ENCODE measurements at regions not wholly inside any gene's neighbourhood (a gene's known extent, or its start where the extent isn't known, plus 50 kb on each side); places are given as distances from the start of the nearest gene placed in this dataset.

DNA sequence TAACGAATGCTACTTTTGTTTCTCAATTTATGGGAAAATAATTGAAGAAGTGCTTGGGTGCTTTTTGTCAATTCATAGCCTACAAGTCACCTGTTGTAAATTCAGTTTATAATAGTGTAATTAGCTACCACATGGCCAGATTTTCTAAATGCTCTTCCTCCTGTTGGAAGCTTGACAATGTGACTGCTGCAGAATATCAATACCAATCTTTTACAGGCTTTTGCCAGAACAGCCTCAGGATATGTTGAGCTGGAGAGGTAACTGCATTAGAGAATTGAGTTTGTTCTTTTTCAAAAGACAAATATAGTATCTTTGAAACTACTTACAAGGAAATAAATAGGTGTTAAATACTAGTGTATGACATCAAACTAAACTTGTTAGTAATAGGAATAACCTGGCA, 277.8 kb downstream of the POU4F1 start:
- no peak for DNase-seq

DNA sequence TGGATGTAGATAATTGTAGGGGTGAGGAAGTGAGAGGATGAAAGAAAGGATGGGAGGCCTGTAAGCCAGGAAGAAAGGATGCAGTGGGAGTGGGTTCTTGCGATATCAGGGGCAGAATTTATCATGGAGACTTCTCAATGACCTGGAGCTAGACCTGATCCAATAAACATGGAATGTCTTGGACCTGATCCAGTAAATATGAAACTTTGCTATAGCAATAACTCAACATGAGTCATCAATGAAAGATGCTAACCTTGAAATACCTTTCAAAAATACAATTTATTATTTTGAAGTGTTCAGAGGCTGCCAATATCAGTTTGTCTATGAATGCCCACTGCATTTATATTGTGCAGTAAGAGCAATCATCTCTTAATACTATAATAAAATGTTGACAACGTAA, 279.5 kb downstream of the POU4F1 start:
- no peak for DNase-seq

DNA sequence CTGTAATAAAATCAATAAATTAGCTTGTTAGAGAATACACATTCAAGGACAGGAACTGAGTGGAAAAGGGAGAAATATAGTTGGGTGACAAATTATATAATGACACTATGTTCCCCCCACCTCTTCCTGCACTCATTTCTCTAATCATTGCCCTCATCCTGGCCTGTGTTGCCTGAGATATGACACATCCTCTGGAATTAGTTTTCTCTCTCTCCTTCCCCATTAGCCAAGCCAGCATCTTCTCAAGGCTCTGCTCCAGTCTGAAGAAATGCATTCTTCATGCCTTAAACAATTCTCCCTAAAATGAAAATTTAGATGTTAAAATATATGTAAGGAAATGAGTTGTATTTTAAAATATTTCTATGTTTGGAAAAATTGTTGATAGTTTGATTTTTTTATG, 280.3 kb downstream of the POU4F1 start:
- no peak for DNase-seq

DNA sequence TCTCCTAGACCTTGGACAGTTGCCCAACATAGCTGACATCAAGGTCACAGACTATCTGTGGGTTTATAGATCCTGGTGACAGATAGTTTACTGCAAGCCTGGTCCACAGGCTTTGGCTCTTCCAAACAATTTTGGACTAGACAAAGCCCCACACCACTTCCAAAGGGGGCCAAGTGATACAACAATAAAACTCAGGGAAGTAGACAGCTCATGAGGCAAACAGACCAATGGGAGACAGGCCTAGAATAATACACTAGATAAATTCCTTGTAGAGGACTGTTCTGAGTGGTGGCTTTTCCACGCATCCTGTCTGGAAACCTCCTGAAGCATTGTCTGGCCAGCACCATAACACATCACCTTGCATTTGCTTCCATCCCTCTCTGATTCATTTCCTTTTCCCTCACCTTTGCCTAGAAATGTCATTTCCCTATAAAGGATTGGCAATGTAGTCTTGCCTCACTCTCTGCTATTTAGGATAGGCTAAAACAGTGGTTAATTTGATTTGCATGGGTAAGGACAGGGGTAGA, 284.2 kb downstream of the POU4F1 start:
- no peak for DNase-seq

DNA sequence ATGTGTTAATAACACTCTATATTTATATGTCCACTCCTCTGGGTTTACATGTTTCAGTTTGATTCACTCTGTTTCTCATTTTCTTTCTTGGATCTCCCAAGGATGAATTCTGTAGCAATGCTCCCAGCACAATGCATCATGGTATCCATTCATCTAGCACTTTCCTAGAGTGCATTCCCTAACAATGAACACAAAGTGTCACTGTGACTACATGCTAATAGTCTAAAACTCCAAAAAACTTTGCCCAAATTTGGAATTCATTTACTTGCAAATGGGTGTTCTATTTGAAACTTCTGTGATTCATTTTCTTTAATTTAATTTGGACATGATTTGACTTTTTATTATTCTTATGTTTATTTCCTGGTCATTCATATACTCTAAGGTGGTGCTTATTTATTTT, 286.3 kb downstream of the POU4F1 start:
- DNase-seq: no peak

DNA sequence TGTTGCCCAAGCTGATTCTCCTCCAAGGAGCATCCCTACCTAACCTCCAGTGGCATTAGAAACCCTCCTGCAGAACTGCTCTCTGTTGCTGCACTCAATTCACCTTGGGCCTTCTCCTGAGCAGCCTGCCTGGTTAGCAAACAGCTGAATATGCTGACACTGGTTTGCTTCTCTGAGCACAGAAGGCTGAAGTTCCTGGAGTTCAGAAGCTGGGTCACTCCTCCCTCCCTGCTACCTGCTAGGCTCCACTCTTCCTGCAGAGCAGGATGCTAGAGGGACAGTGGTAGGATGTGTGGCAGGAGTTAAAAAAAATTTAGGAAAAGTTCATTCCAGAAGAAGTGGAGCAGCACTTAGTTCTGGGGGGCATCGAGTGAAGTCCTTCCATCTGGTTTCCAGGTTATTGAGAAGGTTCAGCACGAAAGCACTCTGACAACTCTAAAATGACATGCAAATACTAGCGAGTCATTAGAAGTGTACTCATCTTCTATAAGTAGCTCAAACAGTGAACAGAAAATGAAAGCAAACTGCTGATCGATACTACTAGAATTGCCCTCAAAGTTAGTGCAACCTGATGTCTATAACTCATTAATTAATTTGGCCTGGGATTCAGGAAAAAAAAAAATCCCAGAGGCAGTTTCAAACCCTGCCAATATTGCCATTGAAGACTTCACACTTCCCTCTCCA, 293.7 kb downstream of the POU4F1 start:
- no peak for DNase-seq

DNA sequence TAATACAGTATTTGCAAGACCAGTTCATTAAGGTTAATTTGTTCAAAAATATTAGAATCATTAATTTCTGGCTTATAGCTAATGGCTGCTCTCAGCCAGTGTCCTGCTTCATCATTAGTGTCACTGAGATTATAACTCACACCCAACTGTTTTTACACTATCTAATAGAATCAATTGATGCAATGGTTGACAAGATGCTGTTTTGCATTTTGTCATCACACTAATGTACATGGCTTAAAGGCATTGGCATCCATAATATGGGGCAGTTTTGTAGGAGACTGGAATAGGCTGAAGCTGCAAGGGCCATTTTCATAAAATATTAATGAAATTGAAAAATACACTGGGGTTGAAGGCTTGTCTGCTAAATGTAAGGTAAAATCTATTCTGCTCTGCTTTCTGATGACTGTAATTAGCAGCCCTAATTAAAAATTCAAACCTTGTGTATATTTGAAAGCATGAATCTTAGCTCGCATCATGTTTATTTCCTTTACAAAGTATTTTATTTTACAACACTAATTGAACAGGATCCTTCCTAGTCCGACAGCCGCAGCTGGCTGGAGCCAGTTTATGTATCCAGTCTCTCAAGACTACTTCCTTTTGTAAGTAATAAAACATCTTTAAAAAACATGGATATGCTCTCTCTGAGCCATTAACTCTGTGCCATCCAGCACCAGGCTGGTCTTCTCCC, 296.7 kb downstream of the POU4F1 start:
- no peak for DNase-seq

DNA sequence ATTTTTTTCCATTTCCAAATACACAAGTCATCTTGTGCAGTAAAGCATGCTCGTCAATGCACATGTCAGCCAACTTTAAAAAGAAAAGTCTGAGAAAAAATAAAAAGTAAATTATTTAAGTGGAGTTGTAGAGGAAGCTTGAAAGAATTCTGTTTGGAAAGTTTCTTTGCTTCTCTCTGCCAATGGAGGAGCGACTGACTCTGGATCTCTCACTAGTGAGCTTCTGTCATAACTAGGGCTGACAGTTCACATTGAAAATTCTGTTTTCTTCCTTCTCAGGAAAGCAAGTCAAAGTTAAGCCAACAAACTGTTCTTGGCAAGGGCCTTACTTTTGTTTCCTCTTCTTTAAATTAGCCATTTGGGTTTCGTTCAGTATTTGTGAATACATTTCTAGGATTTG, 298.2 kb downstream of the POU4F1 start:
- no peak for DNase-seq

DNA sequence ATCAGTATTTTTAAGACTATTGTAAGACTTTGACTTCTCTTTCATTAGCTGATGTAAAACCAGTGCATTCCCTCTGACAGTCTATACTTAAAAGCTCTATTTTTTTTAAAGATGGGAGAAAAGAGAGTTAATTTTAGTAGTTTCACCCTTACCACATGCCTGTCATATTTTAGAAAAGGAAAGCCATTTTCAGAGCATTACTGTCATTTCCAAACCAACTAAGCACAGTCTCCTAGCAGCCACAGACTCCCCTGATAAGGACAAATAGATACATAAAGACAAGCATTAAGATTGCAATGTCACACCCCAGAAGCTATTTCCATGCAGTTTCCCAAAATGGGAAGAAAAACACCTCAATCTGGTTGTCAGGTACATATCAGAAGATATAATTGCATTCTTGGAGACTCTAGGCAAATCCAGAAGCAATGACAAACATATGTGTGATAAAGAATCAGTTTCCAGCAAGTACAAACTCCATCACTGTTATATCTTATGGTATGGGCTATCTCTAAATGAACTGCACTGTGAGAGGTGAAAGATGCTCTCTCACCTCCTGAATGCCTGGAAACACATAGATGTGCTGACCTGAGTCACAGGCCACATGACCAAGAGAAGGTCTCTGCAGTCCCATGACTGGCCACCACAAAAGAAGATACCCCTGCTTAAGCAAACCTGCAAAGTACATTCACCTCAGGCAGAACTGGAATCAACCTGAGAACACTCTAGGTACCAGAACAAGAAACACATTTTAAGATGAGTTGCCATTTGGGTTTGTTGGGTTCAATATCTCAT, 303.3 kb downstream of the POU4F1 start:
- DNase-seq: no peak

DNA sequence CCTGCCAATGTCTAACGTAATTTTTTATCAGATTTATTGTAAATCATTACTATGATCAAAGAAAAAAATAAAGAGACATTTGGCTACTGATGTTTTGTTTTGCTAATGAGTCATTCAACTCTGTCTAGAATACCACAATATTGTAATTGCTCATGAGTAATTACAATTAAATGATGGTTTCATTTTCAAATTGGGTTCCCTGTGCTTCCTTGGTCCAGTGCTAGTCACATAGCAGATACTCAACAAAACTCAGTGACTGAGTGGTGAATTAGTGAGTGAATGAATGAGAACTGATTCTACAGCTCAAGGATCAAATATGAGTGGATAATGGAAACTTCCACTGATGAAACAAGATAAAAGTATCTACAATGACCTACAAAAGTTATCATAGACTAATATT, 304.7 kb downstream of the POU4F1 start:
- DNase-seq: no peak

DNA sequence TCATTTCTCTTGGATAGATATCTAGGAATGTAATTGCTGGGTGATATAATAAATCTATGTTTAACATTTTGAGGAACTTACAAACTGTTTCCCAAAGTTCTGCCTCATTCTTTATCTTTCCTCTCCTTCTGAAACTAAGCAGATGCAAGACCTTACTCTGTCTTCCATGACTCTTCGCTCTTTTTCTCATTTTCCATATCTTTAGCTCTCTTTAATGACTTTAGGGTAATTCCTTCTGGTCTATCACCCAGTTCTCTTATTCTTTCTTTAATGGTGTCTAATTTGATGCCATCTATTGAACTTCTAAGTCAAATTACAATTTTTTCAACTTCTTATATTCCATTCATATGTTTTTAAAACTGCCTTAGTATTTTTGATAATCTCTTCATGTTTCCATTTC, 316.6 kb downstream of the POU4F1 start:
- no peak for DNase-seq

DNA sequence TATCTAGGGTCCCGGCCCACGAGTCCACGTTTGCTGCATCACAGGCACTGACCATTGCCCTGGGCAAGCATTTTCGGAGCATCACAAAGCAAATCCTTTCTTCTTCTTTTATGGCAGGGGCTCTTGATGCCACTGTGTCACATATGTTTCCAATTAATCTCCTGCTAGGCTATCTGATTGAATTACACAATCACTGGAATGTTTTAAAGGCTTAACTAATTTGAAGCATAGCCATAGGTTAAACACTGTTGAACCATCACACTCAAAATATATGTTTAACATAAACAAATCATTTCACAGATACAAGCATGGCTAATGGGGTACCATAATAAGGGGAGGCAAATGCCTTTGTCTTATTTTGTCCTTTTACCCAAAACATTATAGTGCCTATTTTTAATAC, 338.3 kb downstream of the POU4F1 start:
- DNase-seq: no peak

DNA sequence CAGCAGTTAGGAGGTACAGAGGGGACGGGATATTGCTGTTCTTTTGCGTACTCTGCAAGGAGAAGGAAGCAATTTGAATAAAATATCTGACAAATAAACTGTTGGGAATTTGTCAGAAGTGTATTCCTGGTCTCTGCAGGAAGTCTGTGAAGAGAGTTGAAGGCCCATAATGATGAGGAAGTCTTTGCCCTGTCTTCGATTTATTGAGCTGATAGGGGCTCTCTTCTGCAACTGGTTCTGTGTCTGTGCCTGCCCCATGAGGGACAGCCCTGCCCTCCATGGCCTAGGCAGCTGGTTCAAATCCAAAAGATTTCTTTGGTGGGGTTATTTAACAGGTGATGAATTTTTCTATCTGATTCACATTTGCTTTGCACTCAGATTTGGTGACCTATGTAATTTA, 339.7 kb upstream of the EDNRB start:
- no peak for DNase-seq

DNA sequence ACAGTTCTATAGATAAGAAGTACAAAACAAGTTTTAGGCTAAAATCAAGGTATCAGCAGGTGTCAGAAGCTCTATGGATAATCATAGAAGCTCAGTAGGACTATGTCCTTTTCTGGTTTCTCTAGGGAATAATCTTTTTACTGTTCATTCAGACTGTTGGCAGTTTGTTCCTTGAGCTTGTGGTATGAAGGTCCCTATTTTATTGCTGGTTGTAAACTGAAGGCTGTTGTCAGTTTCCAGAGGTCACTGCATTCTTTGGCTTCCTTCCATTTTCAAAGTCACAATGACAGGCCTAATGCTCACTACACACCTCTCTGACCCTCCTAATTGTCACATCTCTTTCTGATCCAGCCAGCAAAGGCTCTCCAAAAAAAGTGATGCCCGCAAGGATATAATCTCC, 337.9 kb upstream of the EDNRB start:
- no peak for DNase-seq

DNA sequence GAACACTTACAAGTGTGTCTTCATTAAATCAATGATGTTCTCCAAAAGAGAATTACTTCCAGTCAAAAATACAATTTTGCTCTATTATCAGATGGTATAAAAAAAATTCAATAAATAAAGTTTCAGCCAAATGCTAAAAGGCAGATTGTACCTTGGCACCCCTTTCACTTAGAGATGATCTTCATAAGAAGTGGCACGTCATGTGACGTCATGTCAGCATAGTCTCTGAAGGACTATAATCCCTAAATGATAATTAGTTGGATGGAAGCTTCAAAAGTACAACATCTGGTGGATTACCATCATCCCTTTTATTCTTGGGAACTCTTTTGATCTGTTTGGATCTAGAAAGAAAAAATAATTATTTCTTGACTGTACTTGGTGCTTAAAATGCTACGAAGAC, 335.5 kb upstream of the EDNRB start:
- DNase-seq: no peak

DNA sequence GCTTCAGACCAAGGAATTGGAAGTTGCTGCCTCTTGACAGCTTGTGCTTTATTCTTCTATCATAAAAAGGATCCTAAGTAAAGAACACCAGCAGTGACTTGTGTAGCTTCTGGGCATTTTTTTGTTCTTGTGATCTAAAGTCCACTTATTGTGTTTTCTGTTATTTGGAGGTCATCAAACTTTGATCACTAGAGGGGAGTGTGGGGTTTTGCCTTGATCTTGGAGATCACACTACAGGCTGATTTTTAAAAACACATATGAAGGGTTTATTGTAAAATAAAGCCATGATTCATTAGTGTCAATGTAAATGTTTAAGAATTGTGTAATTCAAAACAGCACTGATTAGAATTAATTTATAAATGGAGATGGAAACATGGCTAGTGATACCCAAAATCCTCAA, 328.7 kb upstream of the EDNRB start:
- DNase-seq: no peak

DNA sequence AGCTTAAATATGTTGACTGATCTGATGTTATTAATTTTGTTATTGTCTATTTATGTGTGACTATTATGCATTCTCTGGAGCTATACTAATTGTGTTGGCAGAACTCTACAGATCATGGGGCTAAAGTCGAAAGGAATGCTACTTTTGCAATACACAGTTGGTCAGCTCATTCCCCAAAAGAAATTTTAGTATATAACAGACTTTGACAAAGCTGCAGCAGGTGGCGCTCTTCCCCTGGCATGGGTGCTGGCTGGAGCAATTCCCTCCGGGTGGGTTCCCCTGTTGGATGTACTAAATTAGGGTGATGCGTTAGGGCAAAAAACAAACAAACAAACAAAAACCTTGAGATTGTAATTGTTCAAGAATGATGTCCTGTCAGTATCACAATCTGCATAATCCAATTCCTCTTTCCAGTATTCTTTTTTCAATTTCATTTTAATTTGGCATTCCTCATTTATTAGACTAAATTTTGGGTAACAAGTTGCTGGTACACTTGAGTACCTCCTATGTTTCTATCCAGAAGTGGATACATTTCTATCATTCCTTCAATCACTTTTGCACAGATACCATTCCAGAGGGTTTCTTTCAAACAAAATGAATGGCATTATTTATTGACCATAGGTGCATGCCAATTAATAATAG, 322.8 kb upstream of the EDNRB start:
- peak; percentile 41 for DNase-seq

DNA sequence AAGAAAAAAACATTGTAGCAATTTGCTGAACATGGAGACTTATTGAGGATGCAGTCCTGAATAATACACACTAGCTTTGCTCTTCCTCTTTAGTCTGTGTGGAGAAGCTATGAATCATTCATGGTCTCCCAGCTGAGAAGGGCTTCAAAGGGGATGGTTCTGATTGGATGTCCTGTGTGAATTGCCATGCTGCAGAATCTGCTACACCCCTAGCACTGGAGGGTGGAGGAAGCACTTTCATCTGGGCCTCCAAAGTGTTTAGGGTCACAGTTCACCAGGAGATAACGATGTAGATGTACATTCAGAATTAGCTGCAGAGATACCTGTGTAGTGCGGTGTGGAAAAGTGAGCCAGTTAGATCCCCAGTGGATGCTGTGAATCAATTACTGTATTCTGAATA, 321.1 kb upstream of the EDNRB start:
- DNase-seq: no peak

DNA sequence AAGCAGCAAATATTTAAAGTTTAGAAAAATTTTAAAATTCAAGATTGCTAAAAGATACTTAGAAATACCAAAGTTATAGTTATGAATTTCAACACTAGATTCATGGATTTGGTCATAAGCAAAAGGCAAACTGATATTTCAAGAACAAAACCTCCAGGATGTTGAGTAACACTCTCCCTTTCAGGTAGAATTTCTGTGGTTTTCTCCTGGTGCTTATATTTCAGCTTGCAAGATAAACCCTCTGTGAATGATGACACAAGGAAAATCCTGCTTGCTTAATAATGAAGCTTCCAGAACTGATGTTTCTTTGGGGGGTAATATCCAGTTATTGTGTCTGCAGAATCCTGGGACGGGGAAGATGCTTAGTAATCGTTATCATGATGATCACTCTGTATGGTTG, 320.3 kb upstream of the EDNRB start:
- no peak for DNase-seq

DNA sequence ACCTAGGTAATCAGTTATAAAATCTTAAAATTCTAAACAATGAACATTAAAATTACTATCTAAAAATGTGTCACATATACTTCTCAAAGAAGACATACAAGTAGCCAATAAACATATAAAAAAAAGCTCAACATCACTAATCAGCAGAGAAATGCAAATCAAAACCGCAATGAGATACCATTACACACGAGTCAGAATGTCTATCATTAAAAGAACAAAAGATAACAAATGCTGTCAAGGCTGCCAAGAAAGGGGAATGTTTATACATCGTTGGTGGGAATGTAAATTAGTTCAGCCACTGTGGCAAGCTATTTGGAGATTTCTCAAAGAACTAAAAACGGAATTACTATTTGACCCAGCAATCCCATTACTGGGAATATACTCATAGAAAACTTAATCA, 310.3 kb upstream of the EDNRB start:
- no peak for DNase-seq

DNA sequence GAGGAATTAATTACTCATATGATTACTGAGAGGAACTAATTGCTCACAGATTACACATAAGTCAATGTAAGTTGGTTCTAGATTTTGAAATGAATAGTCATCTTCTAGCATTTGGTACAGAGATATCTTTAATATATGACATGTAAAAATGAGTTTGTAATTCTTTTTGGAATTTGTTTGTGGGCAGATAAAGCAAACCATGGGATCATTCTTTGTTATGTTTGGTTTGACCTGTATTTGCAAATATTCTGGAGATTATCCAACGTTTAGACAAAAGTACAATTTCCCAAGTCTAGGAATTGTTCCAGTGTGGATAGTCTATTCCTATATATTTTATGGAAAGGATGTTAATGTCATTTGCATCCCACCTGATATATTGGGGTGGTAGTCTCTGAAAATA, 309.6 kb upstream of the EDNRB start:
- no peak for DNase-seq

DNA sequence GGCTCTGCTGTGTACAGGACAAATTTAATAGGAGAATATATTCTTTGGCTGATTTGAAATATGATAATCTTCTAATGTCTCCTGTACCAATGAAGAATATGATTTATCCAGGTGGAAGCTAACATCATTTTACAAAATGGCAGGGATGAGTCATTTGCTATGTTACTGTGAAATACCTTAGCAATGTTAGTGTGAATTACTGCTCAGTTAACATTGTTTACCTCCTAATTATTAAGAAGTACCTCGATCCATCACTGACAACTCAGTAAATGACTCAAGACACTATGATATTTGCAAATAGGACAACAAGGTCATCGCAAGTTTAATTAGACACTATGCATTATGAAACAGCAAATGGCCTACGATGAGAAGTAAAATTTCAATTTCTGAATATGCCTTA, 309.1 kb upstream of the EDNRB start:
- no peak for DNase-seq

DNA sequence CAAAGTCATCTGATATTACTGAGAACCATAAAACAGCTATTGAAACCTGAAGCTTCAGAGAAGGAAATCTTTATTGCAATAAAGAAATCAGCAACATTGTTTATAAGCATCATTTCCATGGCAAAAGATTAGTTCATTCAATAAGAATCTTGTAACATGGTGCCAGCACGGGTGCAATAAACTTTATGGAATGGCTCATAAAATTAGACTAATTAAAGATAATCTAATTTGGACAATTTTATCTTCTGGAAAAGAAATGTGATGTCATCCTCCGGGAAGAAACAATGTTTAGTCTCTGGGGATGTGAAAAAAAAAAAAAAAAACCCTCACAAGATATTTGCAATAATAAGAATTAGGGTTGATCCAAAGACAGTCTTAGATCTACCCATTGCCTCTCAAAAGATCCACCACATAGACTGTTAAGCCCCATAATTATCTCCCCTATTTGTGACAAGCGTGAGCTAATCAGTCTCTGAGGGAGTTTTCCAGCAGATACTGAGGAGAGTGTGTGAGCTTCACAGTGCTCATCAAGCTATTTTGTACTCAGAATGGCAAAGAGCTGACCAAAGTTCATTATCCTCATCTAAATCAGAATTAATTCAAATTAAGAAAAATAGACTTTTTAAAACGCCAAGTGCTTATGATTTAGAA, 297.0 kb upstream of the EDNRB start:
- no peak for DNase-seq
